Effector memory CD8-positive, alpha-beta T cell (primary cell): ENCODE measurements at regions not wholly inside any gene's neighbourhood (a gene's known extent, or its start where the extent isn't known, plus 50 kb on each side); places are given as distances from the start of the nearest gene placed in this dataset.

ENCODE experiments used
- ATAC-seq: fragments of 150-1000 bp; cut with Tn5 transposase; replicated peaks from 2 replicates; pipeline ENCODE4 v1.10.0; 2021; ENCODE audit warnings: mild to moderate bottlenecking, moderate library complexity
- DNase-seq, 3 experiments: peaks; one replicate each; pipeline ENCODE4 v3.0.0; 2021
- H3K27ac Mint-ChIP-seq, 2 donors: one replicate each; pipeline ENCODE4 v1.8.0; 2022; ENCODE audit warnings: mild to moderate bottlenecking in 2 of 2, mixed read lengths in 2 of 2, moderate library complexity in 2 of 2
- H3K27me3 Mint-ChIP-seq, 2 donors: one replicate each; pipeline ENCODE4 v1.8.0; 2022; ENCODE audit warnings: mixed read lengths in 2 of 2
- H3K36me3 Mint-ChIP-seq: one replicate; pipeline ENCODE4 v1.8.0; 2022; ENCODE audit warnings: mild to moderate bottlenecking, moderate library complexity, mixed read lengths; ENCODE audit not compliant: insufficient read depth
- H3K4me1 Mint-ChIP-seq, 2 donors: one replicate each; pipeline ENCODE4 v1.8.0; 2022; ENCODE audit warnings: low read depth in 2 of 2, mixed read lengths in 2 of 2
- H3K4me3 Mint-ChIP-seq, 2 donors: one replicate each; pipeline ENCODE4 v1.8.0; 2022; ENCODE audit warnings: mild to moderate bottlenecking in 2 of 2, mixed read lengths in 2 of 2, moderate library complexity in 2 of 2
- H3K9me3 Mint-ChIP-seq, 2 donors: one replicate each; pipeline ENCODE4 v1.8.0; 2022; ENCODE audit warnings: mixed read lengths in 2 of 2

- Mint-ChIP-seq H3K4me1 (no peaks in the 10 kb centered on the region), H3K27me3 (peaks cover 0 to 5% of the 10 kb centered on the region in 2 donors), H3K36me3 (no peaks in the 10 kb centered on the region), H3K4me3 (no peak overlapping the region), H3K9me3 (no peaks in the 10 kb centered on the region), H3K27ac (no peak overlapping the region)
- ATAC-seq (no peak), DNase-seq (no peak)
These were observed 119.3 kb upstream of the GJB6 start for GRCh38 chr13:20351281-20352022.

- H3K4me3 Mint-ChIP-seq, result no peak overlapping the region
- no peak for DNase-seq
- peaks cover 0 to 5% of the 10 kb centered on the region in 2 donors for H3K27me3 Mint-ChIP-seq
- no peaks in the 10 kb centered on the region for H3K9me3 Mint-ChIP-seq
- H3K36me3 Mint-ChIP-seq, result no peaks in the 10 kb centered on the region
- H3K27ac Mint-ChIP-seq, result no peak overlapping the region
- ATAC-seq, result no peak
- H3K4me1 Mint-ChIP-seq, result no peaks in the 10 kb centered on the region
These were observed 118.7 kb upstream of the GJB6 start for GRCh38 chr13:20350819-20351218.

- H3K36me3 Mint-ChIP-seq, result no peaks in the 10 kb centered on the region
- no peak overlapping the region for H3K4me3 Mint-ChIP-seq
- no peak overlapping the region for H3K27ac Mint-ChIP-seq
- H3K27me3 Mint-ChIP-seq, result peaks cover 0 to 5% of the 10 kb centered on the region in 2 donors
- H3K9me3 Mint-ChIP-seq, result no peaks in the 10 kb centered on the region
- no peak for ATAC-seq
- H3K4me1 Mint-ChIP-seq, result no peaks in the 10 kb centered on the region
- DNase-seq, result no peak
These were observed 118.3 kb upstream of the GJB6 start for GRCh38 chr13:20350382-20350763.

- Mint-ChIP-seq H3K9me3 (no peaks in the 10 kb centered on the region), H3K4me1 (no peaks in the 10 kb centered on the region), H3K4me3 (no peak overlapping the region), H3K36me3 (no peaks in the 10 kb centered on the region), H3K27ac (no peak overlapping the region), H3K27me3 (peaks cover 0 to 5% of the 10 kb centered on the region in 2 donors)
- no peak for ATAC-seq
- no peak for DNase-seq
These were observed 117.7 kb upstream of the GJB6 start for GRCh38 chr13:20349564-20350381.

GRCh38 chr13:20348645-20349408, 116.7 kb upstream of the GJB6 start:
- Mint-ChIP-seq H3K4me1 (no peaks in the 10 kb centered on the region), H3K27ac (no peak overlapping the region), H3K9me3 (no peaks in the 10 kb centered on the region), H3K4me3 (no peak overlapping the region), H3K27me3 (peaks cover 5 to 9% of the 10 kb centered on the region in 2 donors), H3K36me3 (no peaks in the 10 kb centered on the region)
- ATAC-seq, result no peak
- DNase-seq, result no peak

- no peak for DNase-seq
- no peak for ATAC-seq
- Mint-ChIP-seq H3K36me3 (no peaks in the 10 kb centered on the region), H3K9me3 (no peaks in the 10 kb centered on the region), H3K4me1 (no peaks in the 10 kb centered on the region), H3K27me3 (peaks cover 5 to 17% of the 10 kb centered on the region in 2 donors), H3K4me3 (no peak overlapping the region), H3K27ac (no peak overlapping the region)
These were observed 115.9 kb upstream of the GJB6 start for GRCh38 chr13:20348018-20348417.

GRCh38 chr13:20344836-20345490, 112.8 kb upstream of the GJB6 start:
- no peaks in the 10 kb centered on the region for H3K4me1 Mint-ChIP-seq
- H3K27ac Mint-ChIP-seq, result no peak overlapping the region
- ATAC-seq, result no peak
- DNase-seq, result no peak
- H3K36me3 Mint-ChIP-seq, result no peaks in the 10 kb centered on the region
- H3K9me3 Mint-ChIP-seq, result no peaks in the 10 kb centered on the region
- peaks cover 0 to 24% of the 10 kb centered on the region in 2 donors for H3K27me3 Mint-ChIP-seq
- H3K4me3 Mint-ChIP-seq, result no peak overlapping the region

GRCh38 chr13:20342311-20342710, 110.2 kb upstream of the GJB6 start:
- peaks cover 0 to 33% of the 10 kb centered on the region in 2 donors for H3K27me3 Mint-ChIP-seq
- H3K27ac Mint-ChIP-seq, result no peak overlapping the region
- H3K4me1 Mint-ChIP-seq, result peaks cover 0 to 1% of the 10 kb centered on the region in 2 donors
- no peaks in the 10 kb centered on the region for H3K36me3 Mint-ChIP-seq
- no peaks in the 10 kb centered on the region for H3K9me3 Mint-ChIP-seq
- DNase-seq (no peak), ATAC-seq (no peak)
- no peak overlapping the region for H3K4me3 Mint-ChIP-seq

- H3K9me3 Mint-ChIP-seq, result no peaks in the 10 kb centered on the region
- no peaks in the 10 kb centered on the region for H3K36me3 Mint-ChIP-seq
- DNase-seq (no peak), ATAC-seq (no peak)
- H3K27ac Mint-ChIP-seq, result no peak overlapping the region
- H3K27me3 Mint-ChIP-seq, result peaks cover 0 to 49% of the 10 kb centered on the region in 2 donors
- H3K4me1 Mint-ChIP-seq, result peaks cover 0 to 6% of the 10 kb centered on the region in 2 donors
- H3K4me3 Mint-ChIP-seq, result no peak overlapping the region
These were observed 108.6 kb upstream of the GJB6 start for GRCh38 chr13:20340759-20341171.

GRCh38 chr13:20340136-20340758, 108.1 kb upstream of the GJB6 start:
- Mint-ChIP-seq H3K4me1 (peaks cover 0 to 6% of the 10 kb centered on the region in 2 donors), H3K4me3 (no peak overlapping the region), H3K27me3 (peaks cover 0 to 49% of the 10 kb centered on the region in 2 donors), H3K36me3 (no peaks in the 10 kb centered on the region), H3K27ac (no peak overlapping the region), H3K9me3 (no peaks in the 10 kb centered on the region)
- no peak for ATAC-seq
- DNase-seq, result no peak

GRCh38 chr13:20337884-20338551, 105.9 kb upstream of the GJB6 start:
- Mint-ChIP-seq H3K36me3 (no peaks in the 10 kb centered on the region), H3K27me3 (peaks cover 7 to 38% of the 10 kb centered on the region in 2 donors), H3K4me3 (no peak overlapping the region), H3K4me1 (peaks cover 0 to 6% of the 10 kb centered on the region in 2 donors), H3K9me3 (no peaks in the 10 kb centered on the region), H3K27ac (no peak overlapping the region)
- DNase-seq, result no peak
- ATAC-seq, result no peak

GRCh38 chr13:20336761-20337160, 104.6 kb upstream of the GJB6 start:
- Mint-ChIP-seq H3K4me1 (peaks cover 0 to 6% of the 10 kb centered on the region in 2 donors), H3K27ac (no peak overlapping the region), H3K36me3 (no peaks in the 10 kb centered on the region), H3K9me3 (no peaks in the 10 kb centered on the region), H3K27me3 (peaks cover 12 to 34% of the 10 kb centered on the region in 2 donors), H3K4me3 (no peak overlapping the region)
- DNase-seq (no peak), ATAC-seq (no peak)
